SH-SY5Y (cell line): ENCODE measurements at regions not wholly inside any gene's neighbourhood (a gene's known extent, or its start where the extent isn't known, plus 50 kb on each side); places are given as distances from the start of the nearest gene placed in this dataset.

Source experiments
- GATA2 ChIP-seq: IDR thresholded peaks from 2 replicates; pipeline ENCODE4 v1.6.1; 2011; ENCODE audit warnings: mild to moderate bottlenecking, low read depth, low read length
- GATA3 ChIP-seq: IDR thresholded peaks from 2 replicates; pipeline ENCODE4 v1.6.1; 2011; ENCODE audit warnings: low read depth, mild to moderate bottlenecking, low read length, moderate library complexity

- TF ChIP-seq GATA3 (no peak), GATA2 (no peak)
These were observed 312.5 kb downstream of the PPP1R3A start for GRCh38 chr7:113606325-113606724.
